T-helper 1 cell treated with Interleukin-12 subunit alpha and Interleukin-12 subunit beta and Interleukin-4 antibody, amounts not matched to agents 30 μg/mL and 1 μg/mL, for 36 hours (primary cell): ENCODE measurements at regions not wholly inside any gene's neighbourhood (a gene's known extent, or its start where the extent isn't known, plus 50 kb on each side); places are given as distances from the start of the nearest gene placed in this dataset.

Experiments
- H3K27ac Mint-ChIP-seq: one replicate; pipeline ENCODE4 v1.8.0; 2021; ENCODE audit warnings: mild to moderate bottlenecking, mixed read lengths
- H3K27me3 Mint-ChIP-seq: one replicate; pipeline ENCODE4 v1.8.0; 2021; ENCODE audit warnings: low read depth, mixed read lengths
- H3K36me3 Mint-ChIP-seq: one replicate; pipeline ENCODE4 v1.8.0; 2021; ENCODE audit warnings: low read depth, mixed read lengths
- H3K4me1 Mint-ChIP-seq: one replicate; pipeline ENCODE4 v1.8.0; 2021; ENCODE audit warnings: low read depth, mixed read lengths
- H3K4me3 Mint-ChIP-seq: one replicate; pipeline ENCODE4 v1.8.0; 2021; ENCODE audit warnings: mild to moderate bottlenecking, moderate library complexity, mixed read lengths
- H3K9me3 Mint-ChIP-seq: one replicate; pipeline ENCODE4 v1.8.0; 2021; ENCODE audit warnings: mixed read lengths

- no peak overlapping the region for H3K4me3 Mint-ChIP-seq
- no peaks in the 10 kb centered on the region for H3K36me3 Mint-ChIP-seq
- peaks cover 19% of the 10 kb centered on the region for H3K27me3 Mint-ChIP-seq
- no peaks in the 10 kb centered on the region for H3K9me3 Mint-ChIP-seq
- peaks cover 2% of the 10 kb centered on the region for H3K4me1 Mint-ChIP-seq
- H3K27ac Mint-ChIP-seq = no peak overlapping the region
Measured at GRCh38 chr5:133854554-133854953, 113.9 kb downstream of the C5orf15 start.

GRCh38 chr5:133853646-133854365 lies 114.6 kb downstream of the C5orf15 start:
- Mint-ChIP-seq H3K36me3 (no peaks in the 10 kb centered on the region), H3K4me1 (no peaks in the 10 kb centered on the region), H3K27me3 (peaks cover 19% of the 10 kb centered on the region), H3K4me3 (no peak overlapping the region), H3K9me3 (no peaks in the 10 kb centered on the region), H3K27ac (no peak overlapping the region)

DNA sequence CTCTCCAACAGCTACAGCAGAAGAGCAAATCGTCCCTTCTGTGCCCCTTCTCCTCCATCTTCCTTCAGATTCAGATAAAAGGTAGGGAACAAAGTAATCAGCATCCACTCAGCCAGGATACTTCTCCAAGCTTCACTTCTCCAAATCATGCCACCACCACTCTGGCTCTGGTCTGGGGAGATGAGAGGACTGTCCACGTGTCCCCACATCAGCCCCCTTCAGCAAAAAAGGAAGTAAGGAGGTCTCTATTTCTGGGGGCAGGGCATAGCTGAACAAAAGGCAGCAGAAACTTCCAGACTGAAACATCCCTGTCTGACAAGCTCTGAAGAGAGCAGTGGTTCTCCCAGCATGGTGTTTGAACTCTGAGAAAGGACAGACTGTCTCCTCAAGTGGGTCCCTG lies 116.9 kb downstream of the C5orf15 start:
- Mint-ChIP-seq H3K4me3 (no peak overlapping the region), H3K27me3 (peaks cover 19% of the 10 kb centered on the region), H3K36me3 (no peaks in the 10 kb centered on the region), H3K27ac (no peak overlapping the region), H3K4me1 (peaks cover 3% of the 10 kb centered on the region), H3K9me3 (no peaks in the 10 kb centered on the region)

GRCh38 chr5:133850811-133851210 lies 117.6 kb downstream of the C5orf15 start:
- Mint-ChIP-seq H3K9me3 (no peaks in the 10 kb centered on the region), H3K4me3 (no peak overlapping the region), H3K4me1 (peaks cover 3% of the 10 kb centered on the region), H3K36me3 (no peaks in the 10 kb centered on the region), H3K27me3 (peaks cover 19% of the 10 kb centered on the region), H3K27ac (no peak overlapping the region)

- Mint-ChIP-seq H3K9me3 (no peaks in the 10 kb centered on the region), H3K27ac (no peak overlapping the region), H3K27me3 (peaks cover 10% of the 10 kb centered on the region), H3K4me1 (peaks cover 3% of the 10 kb centered on the region), H3K4me3 (no peak overlapping the region), H3K36me3 (no peaks in the 10 kb centered on the region)
Measured at GRCh38 chr5:133849116-133849515, 119.3 kb downstream of the C5orf15 start.

GRCh38 chr5:133848341-133848811 lies 120.0 kb downstream of the C5orf15 start:
- H3K4me1 Mint-ChIP-seq = peaks cover 3% of the 10 kb centered on the region

GRCh38 chr5:133847886-133848285 lies 120.5 kb downstream of the C5orf15 start:
- Mint-ChIP-seq H3K4me3 (no peak overlapping the region), H3K36me3 (no peaks in the 10 kb centered on the region), H3K27ac (no peak overlapping the region)

More at GRCh38 chr5:133848341-133848811, 120.0 kb downstream of the C5orf15 start:
- Mint-ChIP-seq H3K36me3 (no peaks in the 10 kb centered on the region), H3K27me3 (peaks cover 4% of the 10 kb centered on the region), H3K27ac (no peak overlapping the region), H3K9me3 (no peaks in the 10 kb centered on the region), H3K4me3 (no peak overlapping the region)

DNA sequence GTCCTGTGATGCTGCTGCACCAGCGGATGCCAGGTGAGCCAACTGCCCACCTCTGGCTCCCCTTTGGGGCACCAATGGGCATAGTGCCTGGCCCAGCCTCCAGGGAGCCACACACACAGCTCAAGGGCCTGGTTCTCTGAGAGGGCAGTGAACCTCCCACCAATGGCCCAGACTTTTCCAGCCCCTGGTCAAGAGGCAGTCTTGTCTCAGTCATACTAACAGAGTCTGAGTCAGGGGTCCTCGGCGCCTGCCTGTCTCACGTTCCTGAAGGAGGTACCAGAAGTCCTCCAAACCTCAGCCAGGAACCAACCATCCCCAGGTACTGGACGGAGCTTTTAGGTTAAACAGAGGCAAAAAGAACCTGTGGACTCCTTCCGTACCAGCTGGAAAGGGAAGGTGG lies 121.1 kb downstream of the C5orf15 start:
- Mint-ChIP-seq H3K9me3 (no peaks in the 10 kb centered on the region), H3K27me3 (no peaks in the 10 kb centered on the region), H3K36me3 (no peaks in the 10 kb centered on the region), H3K4me1 (peaks cover 3% of the 10 kb centered on the region), H3K27ac (no peak overlapping the region), H3K4me3 (no peak overlapping the region)

More at GRCh38 chr5:133847886-133848285, 120.5 kb downstream of the C5orf15 start:
- H3K27me3 Mint-ChIP-seq = peaks cover under 1% of the 10 kb centered on the region
- no peaks in the 10 kb centered on the region for H3K9me3 Mint-ChIP-seq
- peaks cover 3% of the 10 kb centered on the region for H3K4me1 Mint-ChIP-seq

- Mint-ChIP-seq H3K4me3 (no peak overlapping the region), H3K36me3 (no peaks in the 10 kb centered on the region), H3K4me1 (peaks cover 3% of the 10 kb centered on the region), H3K9me3 (no peaks in the 10 kb centered on the region), H3K27ac (no peak overlapping the region), H3K27me3 (peaks cover 3% of the 10 kb centered on the region)
Measured at GRCh38 chr5:133846478-133847226, 121.8 kb downstream of the C5orf15 start.

DNA sequence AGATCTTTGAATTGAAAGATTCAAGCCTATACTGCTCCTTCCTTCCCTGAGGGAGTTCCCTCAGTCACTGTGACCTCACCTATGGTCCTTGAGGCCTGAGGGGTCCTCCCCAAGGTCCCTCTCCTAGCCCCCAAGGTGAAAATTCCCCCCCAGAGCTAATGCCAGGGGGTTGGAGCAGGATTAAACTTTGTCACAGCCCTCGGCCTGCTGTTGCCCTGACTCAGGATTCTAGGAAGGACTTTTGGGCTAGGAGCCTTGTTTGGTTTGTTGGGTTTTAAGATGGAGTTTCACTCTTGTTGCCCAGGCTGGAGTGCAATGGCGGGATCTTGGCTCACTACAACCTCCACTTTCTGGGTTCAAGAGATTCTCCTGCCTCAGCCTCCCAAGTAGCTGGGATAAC lies 123.2 kb downstream of the C5orf15 start:
- H3K36me3 Mint-ChIP-seq = no peaks in the 10 kb centered on the region
- H3K27ac Mint-ChIP-seq = no peak overlapping the region
- peaks cover 3% of the 10 kb centered on the region for H3K4me1 Mint-ChIP-seq
- H3K4me3 Mint-ChIP-seq = no peak overlapping the region
- H3K9me3 Mint-ChIP-seq = no peaks in the 10 kb centered on the region
- H3K27me3 Mint-ChIP-seq = peaks cover 3% of the 10 kb centered on the region

DNA sequence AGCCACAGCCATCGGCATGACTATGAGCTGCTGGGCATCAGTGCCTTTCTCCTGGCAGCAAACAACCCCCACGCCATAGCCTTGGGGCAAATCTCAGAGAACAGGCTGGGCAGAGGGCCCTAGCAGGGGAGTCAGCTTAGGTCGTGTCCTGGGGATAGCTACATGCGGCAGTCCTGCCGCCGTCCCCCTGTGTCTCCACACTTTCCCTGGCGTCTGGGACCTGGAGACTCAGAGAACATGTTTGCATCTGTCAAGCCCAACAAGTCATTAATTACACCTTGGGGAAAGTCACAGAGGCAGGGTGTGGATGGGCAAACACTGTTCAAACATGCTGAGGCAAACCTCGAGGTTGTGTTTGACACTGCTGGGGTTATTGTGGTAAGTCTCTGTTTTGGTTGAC lies 123.6 kb downstream of the C5orf15 start:
- Mint-ChIP-seq H3K9me3 (no peaks in the 10 kb centered on the region), H3K4me3 (no peak overlapping the region), H3K4me1 (peaks cover 3% of the 10 kb centered on the region), H3K27ac (no peak overlapping the region), H3K27me3 (peaks cover 6% of the 10 kb centered on the region), H3K36me3 (no peaks in the 10 kb centered on the region)

- Mint-ChIP-seq H3K9me3 (no peaks in the 10 kb centered on the region), H3K4me1 (peaks cover 3% of the 10 kb centered on the region), H3K27ac (no peak overlapping the region), H3K36me3 (no peaks in the 10 kb centered on the region), H3K4me3 (no peak overlapping the region), H3K27me3 (peaks cover 13% of the 10 kb centered on the region)
Measured at GRCh38 chr5:133843911-133844310, 124.5 kb downstream of the C5orf15 start.

DNA sequence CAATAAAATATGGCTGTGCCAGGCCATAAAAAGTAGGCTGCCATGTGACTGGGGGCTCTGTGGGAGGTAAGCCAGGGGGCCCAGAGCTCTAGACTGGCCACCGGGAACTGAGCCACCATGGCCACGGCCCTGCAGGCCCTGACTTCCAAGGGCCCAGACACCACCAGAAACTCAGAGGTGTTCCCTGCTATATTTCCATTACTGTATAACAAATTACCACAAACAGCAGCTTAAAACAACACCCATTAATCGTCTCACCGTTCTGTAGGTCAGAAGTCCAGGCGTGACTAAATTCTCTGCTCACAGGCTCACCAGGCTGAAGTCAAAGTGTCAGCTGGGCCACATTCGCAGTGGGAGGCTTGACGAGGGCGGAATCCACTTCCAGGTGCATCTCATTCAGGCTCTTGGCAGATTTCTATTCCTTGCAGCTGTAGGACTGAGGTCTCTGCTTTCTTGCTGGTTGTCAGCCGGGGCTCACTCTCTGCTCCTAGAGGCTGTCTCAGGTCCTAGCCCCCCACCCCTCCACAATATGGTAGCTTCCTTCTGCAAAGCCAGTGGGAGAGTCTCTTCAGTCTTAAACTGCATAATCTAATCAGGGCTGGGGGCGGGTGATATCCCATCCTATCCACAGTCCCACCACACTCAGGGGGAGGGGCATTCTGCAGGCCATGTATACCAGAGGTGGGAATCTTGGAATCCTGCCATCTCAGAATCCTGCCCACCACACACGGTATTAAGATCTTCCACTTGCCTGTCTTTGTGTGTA lies 125.4 kb downstream of the C5orf15 start:
- Mint-ChIP-seq H3K27me3 (peaks cover 13% of the 10 kb centered on the region), H3K36me3 (no peaks in the 10 kb centered on the region), H3K27ac (no peak overlapping the region), H3K4me1 (no peaks in the 10 kb centered on the region), H3K4me3 (no peak overlapping the region), H3K9me3 (no peaks in the 10 kb centered on the region)

- H3K36me3 Mint-ChIP-seq = no peaks in the 10 kb centered on the region
- H3K27ac Mint-ChIP-seq = no peak overlapping the region
- H3K4me1 Mint-ChIP-seq = no peaks in the 10 kb centered on the region
- no peaks in the 10 kb centered on the region for H3K9me3 Mint-ChIP-seq
- H3K27me3 Mint-ChIP-seq = peaks cover 15% of the 10 kb centered on the region
- no peak overlapping the region for H3K4me3 Mint-ChIP-seq
Measured at GRCh38 chr5:133841831-133842750, 126.3 kb downstream of the C5orf15 start.
